NB4 (cell line): ENCODE measurements at regions not wholly inside any gene's neighbourhood (a gene's known extent, or its start where the extent isn't known, plus 50 kb on each side); places are given as distances from the start of the nearest gene placed in this dataset.

Experiments used
- DNase-seq: peaks from one replicate; pipeline ENCODE4 v3.0.0; 2010; ENCODE audit warnings: low read depth
- H3K4me3 ChIP-seq: one replicate; pipeline ENCODE4 v1.5.1; 2011; ENCODE audit warnings: mild to moderate bottlenecking, low read depth, low read length, moderate library complexity
- CTCF ChIP-seq: IDR thresholded peaks from one replicate; pipeline ENCODE4 v1.5.1; 2012; ENCODE audit warnings: low read depth, low read length
- MYC ChIP-seq: IDR thresholded peaks from 2 replicates; pipeline ENCODE4 v1.6.1; 2011; ENCODE audit warnings: low read depth, low read length
- POLR2A ChIP-seq: IDR thresholded peaks from 2 replicates; pipeline ENCODE4 v1.6.1; 2011; ENCODE audit warnings: mild to moderate bottlenecking; ENCODE audit not compliant: insufficient read length; ENCODE audit errors: extremely low read depth
- TF ChIP-seq, protein P1 (sequence below): IDR thresholded peaks from 2 replicates; pipeline ENCODE4 v1.6.1; 2011; ENCODE audit warnings: low read depth, low read length

DNA sequence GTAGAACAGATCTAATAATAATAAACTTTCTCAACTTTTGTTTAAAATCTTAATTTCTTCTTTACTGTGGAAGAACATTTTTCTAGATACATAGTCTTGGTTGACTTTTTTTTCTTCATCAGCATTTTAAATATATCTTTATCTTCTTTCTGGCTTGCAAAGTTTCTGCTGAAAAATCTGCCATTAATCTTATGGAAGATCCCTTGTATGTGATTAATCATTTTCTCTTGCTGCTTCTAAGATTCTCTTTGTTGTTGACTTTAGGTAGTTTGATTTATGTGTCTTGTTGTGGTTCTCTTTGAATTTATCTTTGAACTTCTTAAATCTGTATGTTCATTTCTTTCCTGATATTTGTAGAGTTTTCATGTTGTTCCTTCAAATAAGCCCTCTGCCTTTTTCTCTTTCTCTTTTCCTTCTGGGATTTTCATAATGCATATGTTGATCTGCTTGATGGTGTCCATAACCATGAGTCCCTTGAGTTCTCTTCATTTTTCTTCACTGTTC is 657.6 kb upstream of the CXADR start:
- TF ChIP-seq CTCF (no peak), MYC (no peak), POLR2A (no peak)
- TF ChIP-seq, protein P1, sequence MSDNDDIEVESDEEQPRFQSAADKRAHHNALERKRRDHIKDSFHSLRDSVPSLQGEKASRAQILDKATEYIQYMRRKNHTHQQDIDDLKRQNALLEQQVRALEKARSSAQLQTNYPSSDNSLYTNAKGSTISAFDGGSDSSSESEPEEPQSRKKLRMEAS = no peak
- no peak overlapping the region for H3K4me3 ChIP-seq
- DNase-seq = no peak

DNA sequence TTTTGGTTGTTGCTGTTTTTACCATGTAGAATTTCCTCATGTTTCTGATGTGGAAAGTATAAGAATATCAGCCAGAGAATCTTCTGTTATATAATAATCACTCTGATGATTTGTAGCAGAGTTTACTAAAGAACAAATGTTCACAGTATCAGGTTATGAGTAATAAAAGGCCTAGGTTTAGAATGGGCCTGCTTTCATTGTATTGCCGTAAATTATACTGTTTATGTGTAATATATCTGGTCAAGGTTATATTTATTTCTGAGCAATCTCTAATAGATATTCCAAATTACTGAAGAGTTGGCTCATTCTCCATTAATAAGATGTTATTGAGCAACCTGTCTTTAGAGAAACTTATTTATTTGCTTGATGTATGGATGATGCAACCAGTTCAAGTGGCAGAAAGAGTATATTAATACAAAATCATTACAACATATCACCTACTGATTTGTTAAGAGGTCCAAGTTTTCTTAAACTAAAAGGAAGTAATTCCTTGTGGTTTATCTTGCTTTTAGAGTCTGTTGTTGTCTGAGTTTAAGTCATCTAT is 649.4 kb upstream of the CXADR start:
- H3K4me3 ChIP-seq = no peak overlapping the region
- TF ChIP-seq POLR2A = no peak
- no peak for TF ChIP-seq CTCF
- no peak for TF ChIP-seq MYC
- TF ChIP-seq, protein P1 = no peak
- DNase-seq = no peak

GRCh38 chr21:16863908-16864307 is 648.9 kb upstream of the CXADR start:
- H3K4me3 ChIP-seq = no peak overlapping the region
- no peak for DNase-seq
- no peak for TF ChIP-seq POLR2A
- TF ChIP-seq, protein P1 = no peak

DNA sequence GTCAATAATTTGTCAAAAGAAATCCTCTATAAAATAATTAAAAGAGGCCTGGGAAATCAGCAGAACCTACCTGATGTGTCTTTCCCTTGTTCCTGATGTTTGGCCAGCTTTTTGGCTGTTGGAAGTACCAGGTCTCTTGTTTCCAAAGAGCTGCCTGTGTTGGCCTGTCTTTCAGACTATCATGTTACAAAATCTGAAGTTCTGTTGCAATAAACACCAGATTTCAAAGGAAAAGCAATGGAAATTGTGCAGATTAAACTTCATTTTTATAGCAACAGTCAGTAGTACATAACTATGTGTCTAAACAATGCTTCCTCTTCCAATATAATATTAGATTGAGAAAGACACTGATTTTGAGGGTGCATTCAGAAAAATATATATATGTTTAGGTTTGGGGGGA is 647.2 kb upstream of the CXADR start:
- no peak for TF ChIP-seq POLR2A
- TF ChIP-seq, protein P1 = no peak
- no peak for TF ChIP-seq CTCF
- TF ChIP-seq MYC = no peak
- no peak overlapping the region for H3K4me3 ChIP-seq
- DNase-seq = no peak

DNA sequence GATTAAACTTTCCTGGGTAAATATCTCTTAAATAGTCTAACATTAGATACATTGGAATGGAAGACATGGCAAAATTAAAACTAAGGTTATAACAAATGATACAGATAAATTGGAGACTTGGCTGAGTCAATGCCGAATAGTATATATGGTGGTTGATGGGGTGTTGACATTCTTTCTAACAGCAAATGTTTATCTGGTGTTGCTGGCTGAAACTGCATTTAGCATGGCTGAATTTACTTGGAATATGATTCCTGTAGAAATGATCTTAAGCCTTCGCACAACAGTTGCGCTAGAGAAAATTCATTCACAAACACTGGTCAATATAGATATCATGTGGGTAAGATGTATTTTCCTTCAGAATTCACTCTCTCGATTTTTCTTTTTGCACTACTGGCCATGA is 646.0 kb upstream of the CXADR start:
- H3K4me3 ChIP-seq = no peak overlapping the region
- no peak for TF ChIP-seq POLR2A
- no peak for TF ChIP-seq MYC
- TF ChIP-seq, protein P1 = no peak
- TF ChIP-seq CTCF = no peak
- no peak for DNase-seq

- TF ChIP-seq MYC (no peak), POLR2A (no peak), CTCF (no peak)
- TF ChIP-seq, protein P1 = no peak
- H3K4me3 ChIP-seq = no peak overlapping the region
- DNase-seq = no peak
Observed at GRCh38 chr21:16870103-16870502, 642.7 kb upstream of the CXADR start.
